ENCODE measurements at regions not wholly inside any gene's neighbourhood (a gene's known extent, or its start where the extent isn't known, plus 50 kb on each side); places are given as distances from the start of the nearest gene placed in this dataset.

DNA sequence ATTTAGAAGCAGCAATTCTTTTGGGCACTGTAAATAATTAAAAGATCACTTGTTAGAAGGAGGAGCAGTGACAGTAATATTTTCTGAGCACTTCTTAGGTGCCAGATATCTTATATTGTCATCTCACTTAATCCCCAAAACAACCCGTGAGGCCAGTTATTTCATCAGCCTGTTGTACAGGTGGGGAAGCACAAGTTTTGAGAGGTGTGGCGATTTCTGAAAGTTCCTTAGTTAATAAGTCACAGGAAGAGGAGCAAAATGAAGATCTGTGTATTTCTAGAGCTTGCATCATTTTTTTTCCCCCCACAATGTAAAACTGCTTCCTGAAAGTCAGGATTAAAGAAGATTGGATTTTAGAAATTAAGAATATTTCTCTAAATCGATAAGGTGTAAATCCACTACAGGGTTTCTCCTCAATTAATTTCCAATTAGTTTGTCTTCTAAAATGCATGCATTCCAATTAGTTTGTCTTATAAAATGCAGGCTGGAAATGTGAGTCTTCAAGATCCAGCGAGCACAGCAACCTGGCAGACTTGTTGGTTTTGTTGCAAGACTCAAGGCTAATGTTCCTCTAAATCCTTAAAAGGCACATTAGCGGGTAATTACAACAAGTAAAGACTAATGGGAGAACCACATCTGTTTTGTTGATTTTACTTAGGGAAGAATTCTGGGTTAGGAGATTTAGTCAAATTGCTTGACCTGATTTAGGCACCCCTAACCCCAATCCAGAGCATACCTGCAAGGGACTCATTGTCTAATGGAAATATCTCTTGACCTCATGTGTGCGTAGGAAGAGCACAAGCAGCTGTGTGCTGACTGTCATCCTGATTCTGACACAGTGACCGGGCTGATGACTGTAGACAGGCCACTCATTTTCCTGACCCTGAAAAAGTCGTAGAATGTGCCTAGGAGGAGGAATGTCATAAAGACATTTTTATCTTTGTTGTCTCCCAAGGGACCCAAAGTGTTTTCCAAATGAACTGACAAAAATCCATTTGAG is 272.0 kb downstream of the BAMBI start (continued):
- no peak for TF ChIP-seq NFYB (IDR thresholded peaks at IDR 0.05; ENCODE audit: extremely low read depth, insufficient read length)
- peak; percentile 67; the same call in 1 of the 2 replicates for TF ChIP-seq NFRKB (IDR thresholded peaks at IDR 0.05; ENCODE audit: low read depth)
- TF ChIP-seq, protein P1, sequence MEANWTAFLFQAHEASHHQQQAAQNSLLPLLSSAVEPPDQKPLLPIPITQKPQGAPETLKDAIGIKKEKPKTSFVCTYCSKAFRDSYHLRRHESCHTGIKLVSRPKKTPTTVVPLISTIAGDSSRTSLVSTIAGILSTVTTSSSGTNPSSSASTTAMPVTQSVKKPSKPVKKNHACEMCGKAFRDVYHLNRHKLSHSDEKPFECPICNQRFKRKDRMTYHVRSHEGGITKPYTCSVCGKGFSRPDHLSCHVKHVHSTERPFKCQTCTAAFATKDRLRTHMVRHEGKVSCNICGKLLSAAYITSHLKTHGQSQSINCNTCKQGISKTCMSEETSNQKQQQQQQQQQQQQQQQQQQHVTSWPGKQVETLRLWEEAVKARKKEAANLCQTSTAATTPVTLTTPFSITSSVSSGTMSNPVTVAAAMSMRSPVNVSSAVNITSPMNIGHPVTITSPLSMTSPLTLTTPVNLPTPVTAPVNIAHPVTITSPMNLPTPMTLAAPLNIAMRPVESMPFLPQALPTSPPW (CRISPR knock-in tag; IDR thresholded peaks at IDR 0.05) = no peak; the same call in 1 of the 2 replicates
- TF ChIP-seq HMG20A (CRISPR knock-in tag; conservative IDR thresholded peaks at IDR 0.05) = no peak
- TF ChIP-seq TRIM24 (IDR thresholded peaks at IDR 0.05) = peak; percentile 89 to 92; a peak in 3 of 4 replicates
- no peak for TF ChIP-seq PTBP1 (IDR thresholded peaks at IDR 0.05; ENCODE audit: low read depth, low read length)
- 0 out of 2 replicates have a peak, but pooled peaks have one; percentile 9 for TF ChIP-seq TEAD4 (IDR thresholded peaks at IDR 0.05; ENCODE audit: low read length)
- TF ChIP-seq TEAD4 (CRISPR knock-in tag; IDR thresholded peaks at IDR 0.05; ENCODE audit: borderline replicate concordance) = no peak
- TF ChIP-seq, protein P2, sequence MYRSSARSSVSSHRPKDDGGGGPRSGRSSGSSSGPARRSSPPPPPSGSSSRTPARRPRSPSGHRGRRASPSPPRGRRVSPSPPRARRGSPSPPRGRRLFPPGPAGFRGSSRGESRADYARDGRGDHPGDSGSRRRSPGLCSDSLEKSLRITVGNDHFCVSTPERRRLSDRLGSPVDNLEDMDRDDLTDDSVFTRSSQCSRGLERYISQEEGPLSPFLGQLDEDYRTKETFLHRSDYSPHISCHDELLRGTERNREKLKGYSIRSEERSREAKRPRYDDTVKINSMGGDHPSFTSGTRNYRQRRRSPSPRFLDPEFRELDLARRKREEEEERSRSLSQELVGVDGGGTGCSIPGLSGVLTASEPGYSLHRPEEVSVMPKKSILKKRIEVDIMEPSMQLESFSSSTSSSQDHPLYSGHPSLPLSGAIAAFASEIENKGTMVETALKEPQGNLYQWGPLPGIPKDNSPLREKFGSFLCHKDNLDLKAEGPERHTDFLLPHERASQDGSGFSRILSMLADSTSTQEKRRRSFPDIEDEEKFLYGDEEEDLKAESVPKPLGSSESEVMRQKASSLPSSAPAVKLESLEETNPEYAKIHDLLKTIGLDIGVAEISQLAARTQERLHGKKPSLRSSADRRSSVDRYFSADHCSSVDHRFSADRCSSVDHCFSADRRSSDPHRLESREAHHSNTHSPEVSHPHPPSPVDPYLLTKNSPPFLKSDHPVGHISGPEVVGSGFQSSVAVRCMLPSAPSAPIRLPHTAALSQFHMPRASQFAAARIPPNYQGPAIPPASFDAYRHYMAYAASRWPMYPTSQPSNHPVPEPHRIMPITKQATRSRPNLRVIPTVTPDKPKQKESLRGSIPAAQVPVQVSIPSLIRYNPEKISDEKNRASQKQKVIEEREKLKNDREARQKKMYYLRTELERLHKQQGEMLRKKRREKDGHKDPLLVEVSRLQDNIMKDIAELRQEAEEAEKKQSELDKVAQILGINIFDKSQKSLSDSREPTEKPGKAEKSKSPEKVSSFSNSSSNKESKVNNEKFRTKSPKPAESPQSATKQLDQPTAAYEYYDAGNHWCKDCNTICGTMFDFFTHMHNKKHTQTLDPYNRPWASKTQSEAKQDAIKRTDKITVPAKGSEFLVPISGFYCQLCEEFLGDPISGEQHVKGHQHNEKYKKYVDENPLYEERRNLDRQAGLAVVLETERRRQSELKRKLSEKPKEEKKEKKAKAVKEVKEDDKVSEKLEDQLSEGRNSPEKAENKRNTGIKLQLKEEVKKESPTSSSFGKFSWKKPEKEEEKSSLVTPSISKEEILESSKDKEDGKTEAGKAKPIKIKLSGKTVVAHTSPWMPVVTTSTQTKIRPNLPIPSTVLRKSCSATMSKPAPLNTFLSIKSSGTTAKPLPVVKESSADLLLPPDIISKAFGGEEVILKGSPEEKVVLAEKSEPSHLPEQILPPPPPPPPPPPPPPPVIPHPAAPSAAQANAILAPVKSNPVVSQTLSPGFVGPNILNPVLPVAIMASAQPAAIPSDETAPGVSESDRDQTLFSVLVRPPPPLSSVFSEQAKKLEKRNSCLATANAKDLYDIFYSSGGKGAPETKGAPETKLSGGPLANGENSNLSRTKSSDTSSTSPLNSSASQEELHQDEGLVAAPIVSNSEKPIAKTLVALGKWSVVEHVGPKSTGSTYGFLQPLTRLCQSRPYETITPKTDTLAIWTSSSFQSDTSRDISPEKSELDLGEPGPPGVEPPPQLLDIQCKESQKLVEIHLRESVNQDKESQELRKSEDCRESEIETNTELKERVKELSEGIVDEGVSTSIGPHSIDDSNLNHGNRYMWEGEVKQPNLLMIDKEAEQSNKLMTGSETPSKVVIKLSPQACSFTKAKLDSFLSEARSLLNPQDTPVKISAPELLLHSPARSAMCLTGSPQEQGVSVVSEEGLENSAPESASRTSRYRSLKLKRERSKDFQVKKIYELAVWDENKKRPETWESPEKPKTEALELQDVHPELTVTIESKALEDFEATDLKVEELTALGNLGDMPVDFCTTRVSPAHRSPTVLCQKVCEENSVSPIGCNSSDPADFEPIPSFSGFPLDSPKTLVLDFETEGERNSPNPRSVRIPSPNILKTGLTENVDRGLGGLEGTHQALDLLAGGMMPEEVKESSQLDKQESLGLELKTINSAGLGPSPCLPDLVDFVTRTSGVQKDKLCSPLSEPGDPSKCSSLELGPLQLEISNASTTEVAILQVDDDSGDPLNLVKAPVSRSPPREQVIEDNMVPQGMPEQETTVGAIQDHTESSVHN (IDR thresholded peaks at IDR 0.05; ENCODE audit: borderline replicate concordance in 1 of 2, low read depth in 1 of 2) = peak in 1 of 2 experiments; percentile 70; a peak in 1 of 4 replicates
- TF ChIP-seq COPS2 (conservative IDR thresholded peaks at IDR 0.05) = no peak
- TF ChIP-seq RCOR1 (IDR thresholded peaks at IDR 0.05; ENCODE audit: borderline replicate concordance in 1 of 2, low read depth in 2 of 2, low read length in 2 of 2) = 0 out of 4 replicates have a peak, but pooled peaks of 1 of the 2 experiments have one; percentile 15
- no peak for TF ChIP-seq ZNF184 (CRISPR knock-in tag; IDR thresholded peaks at IDR 0.05)
- no peak for TF ChIP-seq LARP7 (IDR thresholded peaks at IDR 0.05)
